Fibroblast of the aortic adventitia (primary cell): ENCODE measurements at regions not wholly inside any gene's neighbourhood (a gene's known extent, or its start where the extent isn't known, plus 50 kb on each side); places are given as distances from the start of the nearest gene placed in this dataset.

Source experiments
- DNase-seq: peaks from one replicate; pipeline ENCODE4 v3.0.0-alpha.2; 2010; ENCODE audit warnings: low read depth
- H3K4me3 ChIP-seq: 2 replicates; pipeline ENCODE4 v1.5.1; 2011; ENCODE audit warnings: low read depth, mild to moderate bottlenecking, control low read depth, low read length, moderate library complexity
- CTCF ChIP-seq: IDR thresholded peaks from 2 replicates; pipeline ENCODE4 v1.5.1; 2011; ENCODE audit warnings: mild to moderate bottlenecking, low read length, control low read depth, inconsistent platforms; ENCODE audit not compliant: insufficient read depth

- no peak overlapping the region for H3K4me3 ChIP-seq
- no peak for DNase-seq
- no peak for TF ChIP-seq CTCF
Measured at GRCh38 chr9:3773362-3774060, 247.7 kb upstream of the RFX3 start.

- H3K4me3 ChIP-seq: no peak overlapping the region
- DNase-seq: no peak
- no peak for TF ChIP-seq CTCF
Measured at GRCh38 chr9:3769646-3770045, 243.8 kb upstream of the RFX3 start.

- no peak for TF ChIP-seq CTCF
- no peak overlapping the region for H3K4me3 ChIP-seq
- peak; percentile 94 for DNase-seq
Measured at GRCh38 chr9:3768712-3769457, 243.1 kb upstream of the RFX3 start.

- no peak overlapping the region for H3K4me3 ChIP-seq
- peak; percentile 67 for DNase-seq
- no peak for TF ChIP-seq CTCF
Measured at GRCh38 chr9:3768286-3768685, 242.5 kb upstream of the RFX3 start.

GRCh38 chr9:3762076-3762475 lies 236.3 kb upstream of the RFX3 start:
- no peak for TF ChIP-seq CTCF
- DNase-seq: no peak
- H3K4me3 ChIP-seq: no peak overlapping the region

- no peak overlapping the region for H3K4me3 ChIP-seq
- no peak for DNase-seq
- TF ChIP-seq CTCF: no peak
Measured at GRCh38 chr9:3760031-3760430, 234.2 kb upstream of the RFX3 start.
